ENCODE measurements at regions not wholly inside any gene's neighbourhood (a gene's known extent, or its start where the extent isn't known, plus 50 kb on each side); places are given as distances from the start of the nearest gene placed in this dataset.

- no peak for TF ChIP-seq EZH2 (IDR thresholded peaks at IDR 0.05)
- TF ChIP-seq POLR2AphosphoS5 (IDR thresholded peaks at IDR 0.05; ENCODE audit: borderline replicate concordance, low read depth, low read length): no peak
- TF ChIP-seq FOXP2 (optimal IDR thresholded peaks at IDR 0.05; ENCODE audit: control extremely low read depth, extremely low read length, insufficient read depth): no peak
Measured at GRCh38 chr4:26053761-26054160, 139.7 kb downstream of the SMIM20 start.
